MM.1S (cell line): ENCODE measurements at regions not wholly inside any gene's neighbourhood (a gene's known extent, or its start where the extent isn't known, plus 50 kb on each side); places are given as distances from the start of the nearest gene placed in this dataset.

Experiments used
- EZH2 ChIP-seq: fragments of 300-600 bp; sonication (generic); optimal IDR thresholded peaks from 2 replicates; pipeline ENCODE3; 2017; ENCODE audit warnings: low read depth, mild to moderate bottlenecking, antibody characterized with exemption, low read length, mixed read lengths
- EZH2phosphoT487 ChIP-seq: fragments of 300-600 bp; sonication (generic); IDR thresholded peaks from 2 replicates; pipeline ENCODE4 v1.6.1; 2018; ENCODE audit warnings: antibody characterized with exemption, low read length
- TF ChIP-seq, protein P1 (sequence below): fragments of 300-600 bp; sonication (generic); IDR thresholded peaks from 2 replicates; pipeline ENCODE4 v1.5.1; 2016; ENCODE audit warnings: antibody characterized with exemption, low read length, mixed read lengths

DNA sequence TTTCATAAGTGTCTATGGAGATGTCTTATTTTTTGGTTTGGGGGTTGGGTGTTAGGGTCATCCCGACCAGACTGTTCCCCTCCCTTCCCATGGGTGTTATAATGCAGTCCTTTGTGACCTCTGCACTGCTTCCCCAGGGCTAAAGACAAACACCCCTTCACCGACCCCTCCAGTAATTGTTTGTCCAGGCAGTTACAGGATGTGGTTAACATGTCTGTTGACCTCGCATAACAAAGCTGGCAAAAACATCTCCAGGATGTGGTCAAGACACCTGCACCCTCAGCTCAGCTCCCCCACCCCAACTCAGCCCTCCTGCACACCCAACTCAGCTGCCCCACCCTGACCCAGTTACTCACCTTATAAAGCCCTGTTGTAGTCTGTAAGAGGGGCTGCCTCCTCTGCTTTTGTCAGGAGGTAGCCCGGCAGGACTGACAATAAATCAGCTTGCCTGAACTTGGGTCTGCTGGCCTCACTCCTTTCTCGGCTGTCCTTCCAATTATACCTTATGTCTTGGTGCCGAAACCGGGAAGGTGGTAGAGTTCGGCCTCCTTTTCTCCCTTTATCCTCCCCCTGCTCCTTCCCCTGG, 102.2 kb downstream of the ZNF92 start:
- no peak for TF ChIP-seq EZH2
- TF ChIP-seq, protein P1, sequence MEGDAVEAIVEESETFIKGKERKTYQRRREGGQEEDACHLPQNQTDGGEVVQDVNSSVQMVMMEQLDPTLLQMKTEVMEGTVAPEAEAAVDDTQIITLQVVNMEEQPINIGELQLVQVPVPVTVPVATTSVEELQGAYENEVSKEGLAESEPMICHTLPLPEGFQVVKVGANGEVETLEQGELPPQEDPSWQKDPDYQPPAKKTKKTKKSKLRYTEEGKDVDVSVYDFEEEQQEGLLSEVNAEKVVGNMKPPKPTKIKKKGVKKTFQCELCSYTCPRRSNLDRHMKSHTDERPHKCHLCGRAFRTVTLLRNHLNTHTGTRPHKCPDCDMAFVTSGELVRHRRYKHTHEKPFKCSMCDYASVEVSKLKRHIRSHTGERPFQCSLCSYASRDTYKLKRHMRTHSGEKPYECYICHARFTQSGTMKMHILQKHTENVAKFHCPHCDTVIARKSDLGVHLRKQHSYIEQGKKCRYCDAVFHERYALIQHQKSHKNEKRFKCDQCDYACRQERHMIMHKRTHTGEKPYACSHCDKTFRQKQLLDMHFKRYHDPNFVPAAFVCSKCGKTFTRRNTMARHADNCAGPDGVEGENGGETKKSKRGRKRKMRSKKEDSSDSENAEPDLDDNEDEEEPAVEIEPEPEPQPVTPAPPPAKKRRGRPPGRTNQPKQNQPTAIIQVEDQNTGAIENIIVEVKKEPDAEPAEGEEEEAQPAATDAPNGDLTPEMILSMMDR: no peak
- TF ChIP-seq EZH2phosphoT487: no peak
